HG03039 (cell line): ENCODE measurements at regions not wholly inside any gene's neighbourhood (a gene's known extent, or its start where the extent isn't known, plus 50 kb on each side); places are given as distances from the start of the nearest gene placed in this dataset.

Experiments
- ATAC-seq: cut with Tn5 transposase; IDR thresholded peaks from one replicate; pipeline ENCODE4 v1.9.1; 2021; ENCODE audit warnings: mild to moderate bottlenecking, moderate library complexity; ENCODE audit not compliant: unreplicated experiment

DNA sequence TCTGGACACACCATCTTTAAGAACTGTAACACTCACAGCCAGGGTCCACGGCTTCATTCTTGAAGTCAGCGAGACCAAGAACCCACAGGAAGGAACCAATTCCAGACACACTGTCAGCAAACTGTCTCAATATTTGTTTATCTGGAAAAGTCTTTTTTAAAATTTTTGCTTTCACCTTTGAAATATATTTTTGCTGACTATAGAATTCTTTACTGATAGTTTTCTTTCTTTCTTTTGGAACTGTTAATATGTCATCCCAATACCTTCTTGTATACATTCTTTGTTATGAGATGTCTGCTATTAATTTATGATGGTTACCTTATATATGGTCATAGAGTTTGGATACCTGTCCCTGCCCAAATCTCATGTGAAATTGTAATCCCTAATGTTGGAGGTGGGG, 145.1 kb upstream of the IRX4 start:
- no peak for ATAC-seq

DNA sequence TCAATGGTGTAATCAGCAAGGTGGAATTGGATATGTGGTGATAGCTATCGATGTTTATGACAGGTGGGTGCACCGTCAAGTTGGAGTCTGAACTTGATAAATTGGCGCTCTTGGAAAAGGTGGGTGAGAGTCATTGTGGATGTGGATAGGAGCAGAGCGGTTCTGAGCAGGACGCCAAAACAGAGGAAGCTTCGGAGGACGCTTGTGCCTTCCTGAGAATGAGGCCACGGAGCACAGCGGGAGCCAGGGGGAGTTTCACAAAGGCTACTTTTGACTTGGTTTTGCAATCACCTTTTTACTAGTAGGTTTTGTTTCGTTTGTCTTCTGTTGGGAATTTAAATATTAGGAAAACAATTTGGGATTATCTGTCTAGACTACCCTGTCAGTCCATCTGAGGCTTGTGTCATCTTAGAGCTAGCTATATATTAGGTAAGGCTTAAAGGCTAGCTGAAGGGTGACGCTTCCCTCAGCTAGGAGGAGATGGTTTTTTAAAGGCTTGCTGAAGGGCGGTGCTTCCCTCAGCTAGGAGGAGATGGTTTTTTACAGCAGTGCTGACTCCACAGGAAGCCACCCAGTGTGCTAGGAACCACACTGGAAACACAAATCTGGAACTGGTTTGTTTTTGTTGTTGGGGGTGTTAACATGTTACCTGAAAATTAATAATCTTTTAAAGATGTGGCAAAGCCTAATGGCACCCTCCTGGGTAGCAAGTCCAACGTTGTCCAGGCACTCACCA, 142.4 kb upstream of the IRX4 start:
- ATAC-seq: no peak

DNA sequence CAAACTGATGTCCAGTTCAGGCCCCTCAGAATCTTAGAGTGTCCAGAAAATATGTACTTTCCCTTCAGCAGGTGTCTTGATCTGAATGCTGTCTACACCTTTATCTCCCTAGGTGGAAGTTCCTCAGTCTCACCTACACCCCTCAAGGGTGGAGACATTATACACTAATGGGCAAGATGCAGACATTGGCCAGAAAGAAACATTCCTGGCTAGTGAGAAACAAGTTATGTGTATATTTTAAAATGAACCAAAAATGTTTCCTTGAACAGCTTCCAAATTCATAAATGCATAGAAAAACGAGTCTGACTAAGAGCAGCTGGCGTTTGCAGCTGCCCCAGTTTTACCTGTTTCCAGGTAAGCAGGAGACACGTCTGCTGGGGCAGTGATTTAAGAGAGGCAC, 140.5 kb upstream of the IRX4 start:
- ATAC-seq: no peak

DNA sequence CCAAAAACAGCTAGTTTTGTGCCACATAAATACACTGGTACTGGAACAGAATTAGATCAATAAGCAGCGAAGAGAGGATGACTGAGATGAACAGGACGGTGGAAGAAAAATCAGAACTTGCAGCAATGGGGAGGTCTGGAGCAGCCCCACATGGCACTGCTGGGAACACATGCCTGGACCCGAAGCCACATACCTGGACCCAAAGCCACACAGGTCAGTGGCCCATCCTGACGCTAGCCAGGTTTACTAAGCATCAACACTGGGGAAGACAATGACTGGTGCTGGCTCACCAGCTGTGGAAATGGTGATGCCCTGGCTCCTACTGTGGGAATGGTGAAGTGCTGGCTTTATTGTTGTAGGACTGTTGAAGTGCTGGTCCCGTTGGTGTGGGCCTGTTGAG, 139.7 kb upstream of the IRX4 start:
- ATAC-seq: no peak

DNA sequence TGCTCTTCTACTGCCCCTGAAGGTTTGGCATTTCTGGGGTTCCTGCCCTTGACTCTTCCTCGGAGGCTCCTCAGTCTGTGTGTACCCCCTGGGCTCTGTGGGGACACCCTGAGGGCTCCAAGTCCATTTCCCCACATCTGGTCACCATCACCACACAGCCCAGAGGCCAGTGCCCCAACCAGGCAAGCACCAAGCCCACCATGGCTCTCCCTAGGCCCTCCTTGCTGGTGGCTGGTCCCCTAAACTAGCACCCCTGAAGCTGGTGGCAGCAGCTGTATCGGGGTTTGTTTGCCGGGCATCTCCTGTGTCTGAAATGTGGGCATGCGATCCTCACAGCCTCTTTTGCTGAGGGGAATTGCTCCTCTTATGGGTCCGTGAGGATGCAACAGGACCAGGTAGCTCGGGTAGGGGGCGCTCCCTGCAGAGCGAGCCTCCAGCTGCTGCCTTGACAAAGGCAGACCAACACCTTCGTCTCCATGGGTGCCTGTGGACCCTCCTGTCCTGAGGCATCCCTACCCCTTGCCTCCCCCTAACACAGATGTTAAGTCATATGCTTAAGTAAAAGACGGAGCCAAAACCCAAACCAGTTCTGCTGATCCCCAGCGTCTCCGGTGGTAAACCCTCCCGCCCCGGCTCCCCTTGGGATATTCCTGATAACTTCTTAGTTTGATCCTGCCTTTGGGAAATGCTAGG, 138.9 kb upstream of the IRX4 start:
- ATAC-seq: no peak

DNA sequence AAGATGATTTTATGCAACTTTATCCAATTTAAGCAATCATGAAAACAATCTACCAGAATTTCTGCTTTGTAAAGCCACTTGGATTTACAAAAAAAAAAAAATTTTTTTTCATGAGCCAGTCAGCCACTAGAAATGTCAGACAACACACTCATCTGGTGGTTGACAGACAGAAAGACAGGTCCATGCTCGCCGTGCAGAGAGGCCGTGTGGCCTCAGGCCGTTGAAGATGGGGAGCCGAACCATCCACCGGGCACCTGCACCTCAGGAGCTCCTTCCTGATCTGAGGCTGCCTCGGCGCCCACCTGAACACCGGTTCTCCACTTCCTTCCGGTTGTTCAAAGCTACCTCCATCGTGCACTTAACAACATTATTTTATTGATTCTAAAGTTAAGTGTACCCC, 138.0 kb upstream of the IRX4 start:
- no peak for ATAC-seq

DNA sequence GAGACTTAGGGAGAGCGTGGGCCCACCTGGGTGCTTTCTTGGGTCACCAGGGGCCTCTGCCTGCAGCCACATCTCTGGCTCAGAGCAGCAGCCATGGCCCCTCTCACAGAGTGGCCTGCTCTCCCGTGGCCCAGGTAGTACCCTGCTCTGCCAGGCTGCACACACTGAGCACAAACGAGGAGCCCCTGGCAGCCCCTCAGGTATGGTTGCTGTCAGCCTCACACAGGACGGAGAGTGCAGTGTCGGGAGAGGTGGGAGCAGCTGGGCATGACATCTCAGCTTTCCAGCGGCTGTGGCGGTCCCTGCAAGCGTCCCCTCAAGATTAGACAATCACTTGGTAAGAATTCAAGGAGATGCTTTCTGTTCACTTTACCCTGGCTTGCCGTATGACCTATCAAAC, 137.0 kb upstream of the IRX4 start:
- ATAC-seq: no peak

DNA sequence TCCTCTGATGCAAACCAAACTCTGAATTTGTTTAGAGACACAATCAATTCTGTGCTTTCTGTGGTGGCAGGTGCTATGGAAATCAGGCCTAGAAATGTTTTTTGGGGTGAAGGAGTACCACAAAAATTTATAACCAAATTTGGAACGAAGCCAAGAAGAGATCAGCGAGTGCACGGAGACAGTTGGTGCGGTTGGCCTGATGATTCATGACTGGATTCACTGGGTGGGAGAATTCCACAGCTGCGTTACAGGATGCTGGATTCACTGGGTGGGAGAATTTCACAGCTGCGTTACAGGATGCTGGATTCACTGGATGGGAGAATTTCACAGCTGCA, 135.6 kb upstream of the IRX4 start:
- ATAC-seq: no peak

DNA sequence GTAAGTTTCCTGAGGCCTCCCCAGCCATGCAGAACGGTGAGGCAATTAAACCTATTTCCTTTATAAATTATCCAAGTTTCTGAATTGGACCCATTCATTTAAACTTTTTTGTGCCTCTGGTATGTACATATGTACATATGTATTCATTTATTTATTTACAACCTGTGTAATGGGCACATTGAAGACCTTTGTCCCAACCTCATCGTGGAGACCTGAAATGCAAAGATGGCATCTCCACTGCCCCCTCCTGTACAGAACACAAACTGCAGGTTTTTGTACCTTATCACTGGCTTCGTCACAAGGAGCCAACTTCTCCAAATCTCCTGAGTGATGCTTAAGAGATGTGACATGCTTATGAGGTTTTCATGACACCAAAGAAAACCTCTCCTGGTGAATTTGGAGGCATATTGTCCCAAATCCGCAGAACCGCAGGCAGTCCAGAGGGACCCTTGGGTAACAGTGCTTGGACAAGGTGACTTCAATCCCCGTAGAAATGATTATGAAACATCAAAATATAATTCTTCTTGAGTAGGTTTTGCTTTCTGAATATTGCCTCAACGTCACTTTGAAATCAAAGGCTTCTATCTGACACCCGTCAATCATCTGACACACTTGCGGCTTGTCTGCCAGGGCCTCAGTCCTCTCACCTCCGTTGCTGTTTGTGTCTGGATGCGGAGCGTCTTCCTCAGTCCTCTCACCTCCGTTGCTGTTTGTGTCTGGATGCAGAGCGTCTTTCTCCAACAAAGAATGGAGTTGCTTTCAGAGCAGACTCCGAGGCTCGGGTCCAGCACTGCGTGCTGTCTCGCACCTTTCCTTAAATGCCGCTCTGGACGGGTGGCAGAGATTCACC, 135.0 kb upstream of the IRX4 start:
- ATAC-seq: no peak

DNA sequence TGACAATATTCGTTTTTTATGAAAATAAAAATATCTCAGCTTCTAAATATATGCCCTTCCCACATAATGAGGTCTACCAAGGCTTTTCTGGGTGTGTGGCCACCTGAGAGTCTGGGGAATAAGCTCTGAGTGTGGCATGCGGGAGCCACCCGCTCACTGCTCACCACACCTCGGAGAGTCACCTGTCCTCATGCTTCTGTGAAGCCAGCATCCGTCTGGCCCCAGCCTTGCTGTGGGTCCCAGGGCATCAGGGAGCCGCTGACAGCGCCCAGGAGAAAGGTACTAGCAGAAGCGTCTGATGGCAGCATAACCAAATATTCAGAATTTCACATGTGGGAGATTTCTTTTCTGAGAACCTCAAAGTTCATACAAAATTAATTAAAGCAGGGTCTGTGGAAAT, 133.2 kb upstream of the IRX4 start:
- ATAC-seq: no peak

DNA sequence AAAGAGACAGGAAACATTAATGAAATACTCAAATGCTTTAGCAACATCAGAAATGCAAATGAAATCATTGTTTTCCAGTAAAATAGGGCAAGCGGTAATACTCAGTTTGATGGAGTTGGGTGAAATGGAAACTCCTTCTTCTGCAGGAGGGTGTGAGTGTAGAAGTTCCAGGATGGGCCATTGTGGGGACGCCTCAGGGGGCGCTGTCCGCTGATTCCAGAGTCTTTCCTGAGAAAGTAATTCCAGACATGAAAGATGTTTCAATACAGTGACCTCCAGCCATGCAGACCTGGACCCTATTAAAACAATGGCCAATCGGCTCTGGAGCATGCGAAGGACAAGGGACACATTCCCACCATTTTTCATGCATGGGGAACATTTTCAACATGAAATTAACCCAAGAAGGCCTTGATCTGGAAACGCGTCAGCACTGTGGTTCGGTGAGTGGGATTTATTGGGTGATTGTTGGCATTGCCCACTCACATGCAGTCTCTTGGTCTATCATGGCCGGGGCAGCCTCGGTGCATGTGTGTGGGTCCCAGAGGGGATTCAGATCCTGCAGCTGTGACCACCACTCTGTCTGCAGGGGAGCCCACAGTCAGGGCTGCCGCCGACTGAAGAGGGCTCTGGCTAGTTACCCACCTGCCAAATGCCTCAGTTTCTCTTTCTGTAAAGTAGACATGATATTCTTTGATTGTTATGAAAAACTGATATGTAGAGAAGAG, 132.6 kb upstream of the IRX4 start:
- ATAC-seq: no peak

DNA sequence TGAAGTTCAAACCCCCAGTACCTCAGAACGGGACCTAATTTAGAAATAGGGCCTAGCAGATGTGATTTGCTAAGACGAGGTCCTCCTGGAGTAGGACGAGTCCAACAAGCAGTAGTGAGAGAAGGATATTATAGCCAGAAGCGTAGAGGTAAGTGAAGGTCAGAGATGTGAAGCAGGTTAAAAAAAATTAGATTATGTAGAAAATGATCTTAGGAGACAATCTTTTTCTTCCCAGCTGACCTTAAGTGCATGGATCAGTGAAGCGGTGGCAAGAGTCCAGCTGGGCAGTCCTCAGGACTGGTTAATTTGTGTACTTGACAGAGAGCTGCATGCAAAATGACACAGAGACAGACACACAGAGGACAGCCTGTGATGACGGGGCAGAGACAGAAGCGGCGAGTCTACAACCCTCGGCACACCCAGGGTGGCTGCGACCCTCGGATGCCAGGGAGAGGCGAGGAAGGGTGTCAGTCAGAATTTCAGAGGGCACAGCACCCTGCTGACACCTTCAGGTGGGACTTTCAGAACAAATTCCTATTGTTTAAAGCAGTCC, 131.4 kb upstream of the IRX4 start:
- no peak for ATAC-seq

DNA sequence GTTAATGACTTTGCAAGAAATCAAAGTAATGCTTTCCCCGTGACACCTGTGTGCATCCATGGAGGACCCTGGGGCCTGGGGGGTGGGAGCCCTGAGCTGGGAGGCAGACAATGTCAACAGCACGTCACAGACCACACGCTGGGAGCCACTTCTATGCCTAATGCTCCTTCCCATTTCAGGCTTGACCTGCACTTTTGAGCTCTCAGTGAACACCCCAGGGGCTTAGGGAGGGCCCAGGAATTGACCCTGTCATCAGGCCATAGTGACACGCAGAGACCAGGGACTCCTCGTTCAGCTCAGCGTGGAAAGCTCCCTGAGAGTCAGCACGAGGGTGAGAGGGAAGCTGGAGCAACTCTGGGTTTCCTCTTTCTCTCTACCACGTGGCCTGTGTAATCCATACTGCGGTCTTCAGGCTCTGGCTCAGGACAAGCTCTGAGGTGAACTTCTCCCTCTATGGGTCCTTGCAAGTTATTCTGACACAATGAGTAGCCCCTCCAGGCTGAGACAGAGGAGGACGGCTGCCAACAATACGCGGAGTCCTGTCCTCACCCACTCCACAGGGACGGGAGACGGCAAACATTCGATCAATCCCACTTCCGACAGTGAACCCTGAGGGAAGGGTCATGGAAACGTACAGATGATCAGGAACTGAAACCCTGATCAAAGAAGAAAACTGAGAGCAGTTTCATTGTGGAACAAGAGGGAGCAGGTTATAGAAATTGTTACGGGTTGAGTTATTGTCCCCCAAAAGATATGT, 130.8 kb upstream of the IRX4 start:
- ATAC-seq: no peak

DNA sequence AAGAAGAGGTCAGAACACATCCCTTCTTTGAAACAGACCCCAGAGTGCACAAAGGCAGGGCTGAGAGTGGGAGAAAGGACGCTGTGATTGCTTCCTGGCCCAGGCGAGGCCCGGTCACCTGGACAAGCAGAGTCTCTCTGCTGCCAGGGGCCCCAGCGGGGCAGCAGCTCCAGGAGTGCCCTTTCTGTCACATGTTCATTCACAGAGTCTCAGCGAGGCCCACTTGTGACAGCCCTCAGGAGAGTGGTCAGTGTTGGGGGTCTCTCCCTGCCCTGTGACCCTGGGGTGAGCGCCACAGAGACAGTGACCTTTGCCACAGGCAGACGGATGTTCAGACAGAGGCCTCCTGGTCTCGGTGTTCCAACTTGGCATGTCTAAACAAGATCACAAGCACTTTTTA, 130.2 kb upstream of the IRX4 start:
- no peak for ATAC-seq

DNA sequence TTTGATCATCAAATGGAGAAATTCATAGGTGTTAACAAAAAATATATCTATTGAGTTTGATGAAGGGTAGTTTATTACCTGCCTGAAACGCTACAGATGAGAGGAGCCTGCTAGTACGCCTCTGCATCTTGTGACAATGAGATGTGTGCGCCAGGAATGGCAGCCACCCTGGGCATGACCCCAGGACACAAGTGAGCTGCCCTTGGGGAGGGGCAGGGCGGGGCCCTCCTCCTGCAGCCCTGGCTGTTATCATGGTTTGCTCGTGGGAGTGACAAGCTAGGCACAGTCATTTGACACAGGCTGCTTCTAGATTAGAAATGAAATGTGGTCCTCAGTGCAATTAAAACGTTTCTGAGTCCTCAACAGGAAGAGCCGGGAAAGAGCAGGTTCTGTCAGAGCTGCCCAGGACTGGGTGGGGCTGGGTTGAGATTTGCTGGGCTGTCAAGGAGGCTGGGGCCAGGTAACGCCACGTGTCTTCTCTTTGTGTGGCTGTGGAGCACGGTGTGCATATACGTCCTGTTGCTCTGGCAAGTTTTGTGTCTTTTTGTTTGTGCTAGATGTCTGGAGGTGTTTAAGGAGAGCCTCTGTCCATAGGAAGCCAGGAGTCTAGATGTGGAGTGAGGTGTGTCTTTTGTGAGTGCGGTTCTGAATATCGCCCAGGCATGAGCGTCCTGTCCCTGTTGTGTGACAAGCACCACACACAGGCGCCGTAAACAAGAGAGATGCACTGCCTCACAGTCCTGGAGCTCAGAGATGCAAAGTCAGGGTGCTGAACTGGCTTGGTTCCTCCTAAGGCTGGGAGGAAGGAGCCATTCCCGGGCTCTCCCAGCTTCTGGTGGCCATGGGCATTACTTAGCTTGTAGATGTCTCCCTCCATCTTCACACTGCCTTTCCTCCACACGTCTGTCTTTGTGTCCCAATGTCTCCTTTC, 129.0 kb upstream of the IRX4 start:
- no peak for ATAC-seq

DNA sequence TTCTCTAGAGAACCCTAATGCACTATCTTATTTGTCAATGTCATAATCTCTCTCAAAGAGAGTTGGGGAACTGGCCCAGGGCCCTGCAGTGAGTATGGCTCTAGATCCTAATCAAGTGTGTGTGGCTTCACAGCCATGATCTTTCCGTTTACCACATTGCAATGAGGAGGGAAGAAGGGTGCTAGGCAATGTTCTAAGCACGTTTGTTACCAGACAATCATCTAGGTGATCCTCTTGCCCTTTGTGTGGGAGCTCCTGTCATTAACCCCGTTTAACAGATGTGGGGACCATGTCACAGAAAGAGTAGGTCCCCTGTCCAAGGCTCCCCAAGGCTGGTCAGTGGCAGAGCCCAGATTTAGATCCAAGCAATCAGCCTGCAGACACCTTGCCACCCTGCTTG, 128.2 kb upstream of the IRX4 start:
- no peak for ATAC-seq

DNA sequence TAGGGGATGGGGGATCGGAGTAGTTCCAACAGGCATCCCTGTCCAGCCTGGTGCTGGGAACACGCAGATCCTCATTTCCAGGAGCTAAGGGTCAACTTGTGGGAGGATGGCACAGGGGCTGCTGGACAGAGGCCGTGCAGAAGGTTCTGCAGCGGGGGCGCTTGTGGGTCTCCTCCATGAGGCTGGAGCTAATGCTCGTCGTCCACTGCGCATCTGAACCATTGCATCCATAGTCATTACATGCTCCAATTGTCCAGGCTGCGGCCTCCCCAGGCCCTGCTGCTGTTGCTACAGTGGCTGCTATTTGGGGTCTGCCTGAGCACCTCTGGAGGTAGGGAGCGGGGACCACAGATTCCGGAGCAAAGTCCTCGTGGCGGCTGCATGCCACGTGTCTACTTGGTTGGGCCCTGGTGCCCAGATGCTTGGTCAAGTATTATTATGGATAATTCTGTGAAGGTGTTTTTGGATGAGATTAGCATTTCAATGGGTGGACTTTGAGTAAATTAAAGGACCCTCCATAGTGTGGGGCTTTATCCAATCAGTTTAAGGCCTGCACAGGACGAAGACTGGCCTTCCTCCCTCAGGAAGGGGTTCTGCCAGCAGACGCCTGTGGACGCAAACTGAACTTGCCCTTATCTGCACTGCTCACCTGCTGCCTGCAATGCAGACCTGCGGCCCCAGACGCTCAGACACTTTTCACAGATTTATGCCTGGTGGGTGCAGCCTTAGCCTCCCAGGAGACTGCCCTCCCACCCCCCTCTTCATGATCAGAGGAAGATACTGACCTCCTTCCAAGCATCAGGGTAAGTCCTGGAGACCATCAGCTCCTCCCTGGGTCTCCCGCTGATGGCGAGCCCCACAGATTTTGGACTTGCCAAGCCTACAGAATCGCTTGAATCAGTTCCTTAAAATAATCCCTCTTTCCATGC, 127.5 kb upstream of the IRX4 start:
- ATAC-seq: no peak
